GM12878 (cell line): ENCODE measurements at regions not wholly inside any gene's neighbourhood (a gene's known extent, or its start where the extent isn't known, plus 50 kb on each side); places are given as distances from the start of the nearest gene placed in this dataset. TPM values are rescaled to one million over a fixed set of nuclear protein-coding genes. Genes with fewer than 3 reads are reported as not detected.

Experiments used
- ATAC-seq: fragments of 200-7000 bp; cut with Tn5 transposase; 3 replicates; pipeline ENCODE4 v1.9.1; 2020; ENCODE audit warnings: mild to moderate bottlenecking, moderate library complexity
- BruUV-seq: library from RNA; stranded (reverse); fragments of 400-500 nt; replicated peaks from 2 replicates; lab custom pipeline; 2021; lab: Mats Ljungman, UMichigan
- CTCF ChIA-PET: fragments of 300-600 bp; sonication (Branson Sonifier 250); formaldehyde crosslinking; extraction: SDS; loops from one replicate; lab custom pipeline; 2021; ENCODE audit warnings: inconsistent platforms; lab: Yijun Ruan, JAX
- POLR2A ChIA-PET: fragments of 350-600 bp; formaldehyde crosslinking; extraction: SDS; loops from one replicate; lab custom pipeline; 2021; ENCODE audit warnings: inconsistent platforms; lab: Charles Lee
- RAD21 ChIA-PET: fragments of 300-600 bp; sonication (Branson Sonifier 250); formaldehyde crosslinking; loops from one replicate; lab custom pipeline; 2023; ENCODE audit warnings: antibody characterized with exemption; ENCODE audit not compliant: unreplicated experiment; lab: Charles Lee
- SMC1A ChIA-PET: fragments of 300-600 bp; sonication (Branson Sonifier 250); formaldehyde crosslinking; loops from one replicate; lab custom pipeline; 2023; ENCODE audit not compliant: unreplicated experiment, uncharacterized antibody; lab: Charles Lee
- DNase-seq: peaks from one replicate; pipeline ENCODE4 v3.0.0-alpha.2; 2011; ENCODE audit warnings: low read depth, low spot score
- FAIRE-seq: peaks from 3 replicates; lab custom pipeline; 2011; peaks lifted over from hg19 to GRCh38; lab: Jason Lieb, UNC
- H2AFZ ChIP-seq: 2 replicates; pipeline ENCODE4 v1.6.0; 2011; ENCODE audit warnings: low read depth, low read length, control low read depth; ENCODE audit not compliant: control insufficient read depth
- H3K27ac ChIP-seq: 2 replicates; pipeline ENCODE4 v1.5.1; 2011; ENCODE audit warnings: control low read depth; ENCODE audit not compliant: control insufficient read depth, insufficient read depth
- H3K27me3 ChIP-seq, 2 experiments: replicated peaks in 1 of 2; 2 replicates each; pipeline versions ENCODE4 v1.6.0 to v1.6.1; 2011; ENCODE audit warnings: low read length in 1 of 2; ENCODE audit not compliant: control insufficient read depth in 2 of 2, insufficient read depth in 2 of 2
- H3K36me3 ChIP-seq, 2 experiments: 2 replicates each; pipeline ENCODE4 v1.5.1; 2011; ENCODE audit warnings: low read length in 1 of 2; ENCODE audit not compliant: control insufficient read depth in 2 of 2, insufficient read depth in 2 of 2
- H3K4me1 ChIP-seq: 2 replicates; pipeline ENCODE4 v1.6.1; 2011; ENCODE audit warnings: mild to moderate bottlenecking, low read length, moderate library complexity, mixed read lengths; ENCODE audit not compliant: control insufficient read depth, insufficient read depth
- H3K4me2 ChIP-seq: 2 replicates; pipeline ENCODE4 v1.6.0; 2011; ENCODE audit warnings: control low read depth; ENCODE audit not compliant: control insufficient read depth, insufficient read depth
- H3K4me3 ChIP-seq: fragments of 200-600 bp; sonication (generic); 2 replicates; pipeline ENCODE4 v1.5.1; 2016
- H3K79me2 ChIP-seq: 2 replicates; pipeline ENCODE4 v1.6.0; 2011; ENCODE audit warnings: low read length; ENCODE audit not compliant: control insufficient read depth, insufficient read depth
- H3K9ac ChIP-seq: 2 replicates; pipeline ENCODE4 v1.8.0; 2011; ENCODE audit warnings: low read length, control low read depth, mixed read lengths; ENCODE audit not compliant: control insufficient read depth, insufficient read depth
- H3K9me3 ChIP-seq: replicated peaks from 3 replicates; pipeline ENCODE4 v1.5.1; 2011; ENCODE audit warnings: mild to moderate bottlenecking, low read length; ENCODE audit not compliant: control insufficient read depth, insufficient read depth
- H4K20me1 ChIP-seq: 2 replicates; pipeline ENCODE4 v1.6.0; 2011; ENCODE audit not compliant: control insufficient read depth, insufficient read depth
- ATF7 ChIP-seq: fragments of 450-650 bp; IDR thresholded peaks from 2 replicates; pipeline ENCODE4 v1.6.1; 2016; ENCODE audit warnings: low read depth, mild to moderate bottlenecking
- MEF2B ChIP-seq: fragments of 450-650 bp; IDR thresholded peaks from 2 replicates; pipeline ENCODE4 v1.6.1; 2018; ENCODE audit warnings: mild to moderate bottlenecking, moderate library complexity; ENCODE audit not compliant: partially characterized antibody, poor library complexity, severe bottlenecking
- SP1 ChIP-seq: IDR thresholded peaks from one replicate; pipeline ENCODE4 v1.6.1; 2011; ENCODE audit warnings: low read depth, low read length
- SREBF2 ChIP-seq: IDR thresholded peaks from 2 replicates; pipeline ENCODE4 v1.6.1; 2012; ENCODE audit warnings: mild to moderate bottlenecking, low read length
- STAT1 ChIP-seq: fragments of 450-650 bp; conservative IDR thresholded peaks from 2 replicates; pipeline ENCODE4 v1.6.1; 2014; ENCODE audit warnings: antibody characterized with exemption, mild to moderate bottlenecking
- TCF7 ChIP-seq: IDR thresholded peaks from 2 replicates; pipeline ENCODE4 v1.6.1; 2014; ENCODE audit warnings: antibody characterized with exemption, borderline replicate concordance
- ZNF24 ChIP-seq: fragments of 450-650 bp; IDR thresholded peaks from 2 replicates; pipeline ENCODE4 v1.6.1; 2017; ENCODE audit warnings: antibody characterized with exemption, mild to moderate bottlenecking
- ZNF274 ChIP-seq: IDR thresholded peaks from one replicate; pipeline ENCODE4 v1.8.0; 2011; ENCODE audit not compliant: insufficient read length, insufficient read depth
- in situ Hi-C: fragments of 300-500 bp; cut with MboI; formaldehyde crosslinking; loops from 9 replicates; pipeline ENCODE4 v1.14.3; 2018; ENCODE audit warnings: mixed read lengths
- intact Hi-C: fragments of 100-400 bp; cut with micrococcal nuclease; formaldehyde crosslinking; loops from one replicate; pipeline ENCODE4 v1.14.2; 2022; ENCODE audit not compliant: unreplicated experiment
- small RNA-seq: library from RNA; depleted of rRNA; stranded (forward); fragments of <200 nt; gene quantifications from one replicate; pipeline ENCODE3, GENCODE V24; 2014

DNA sequence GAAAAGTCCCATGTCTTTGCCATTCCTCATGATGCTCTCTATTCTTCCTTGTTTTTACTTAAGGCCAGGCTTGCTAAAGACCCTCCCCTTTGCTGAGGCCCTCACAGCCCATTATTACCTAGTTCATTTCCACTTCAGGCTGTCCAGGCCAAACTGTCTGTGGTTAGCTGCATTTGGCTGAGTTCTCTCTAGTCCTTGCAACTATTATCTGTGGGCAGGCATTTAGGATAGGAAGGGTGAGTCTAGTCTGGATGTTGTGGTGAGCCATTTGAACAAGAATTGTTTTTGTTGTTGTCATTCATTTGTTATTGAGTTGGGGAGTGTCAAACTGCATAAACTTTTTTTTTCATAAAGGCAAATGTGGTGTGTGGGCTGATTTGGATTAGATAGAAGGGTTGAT lies 182.4 kb downstream of the CD109 start:
- H2AFZ ChIP-seq, result no peak overlapping the region
- no TSS peak for BruUV-seq
- ChIA-PET POLR2A (no interaction called here), SMC1A (no interaction called here), CTCF (no interaction called here), RAD21 (no interaction called here)
- no peaks in the 10 kb centered on the region for H4K20me1 ChIP-seq
- TF ChIP-seq MEF2B (no peak), ZNF274 (no peak), ZNF24 (no peak), SP1 (no peak), STAT1 (no peak), TCF7 (no peak), SREBF2 (no peak), ATF7 (no peak)
- FAIRE-seq (no peak), ATAC-seq (no peak), DNase-seq (no peak)
- no peak overlapping the region for H3K4me2 ChIP-seq
- no peak overlapping the region for H3K9ac ChIP-seq
- no peaks in the 10 kb centered on the region for H3K9me3 ChIP-seq
- H3K4me3 ChIP-seq, result no peak overlapping the region
- no peaks in the 10 kb centered on the region for H3K79me2 ChIP-seq
- no peaks in the 10 kb centered on the region for H3K4me1 ChIP-seq
- intact Hi-C loops, result no loop called here
- H3K36me3 ChIP-seq, result no peaks in the 10 kb centered on the region
- no peak overlapping the region for H3K27ac ChIP-seq
- no peaks in the 10 kb centered on the region for H3K27me3 ChIP-seq
- in situ Hi-C loops, result no loop called here

Small RNAs in the stretch of these regions (small RNA-seq; reads per million reads assigned to genes)
- gene AL356277.1 (not detected), gene TXNP7 (not detected)
